ENCODE measurements at regions not wholly inside any gene's neighbourhood (a gene's known extent, or its start where the extent isn't known, plus 50 kb on each side); places are given as distances from the start of the nearest gene placed in this dataset.
"Not testable (repeated sequence)": the region's sequence is repeated elsewhere in the genome, so short reads cannot be mapped to it uniquely, and the experiment has no call there.

GRCh38 chr18:68427951-68428401 is 286.9 kb downstream of the TMX3 start:
- no peak for DNase-seq

- DNase-seq: no peak
Measured at GRCh38 chr18:68426731-68427315, 288.1 kb downstream of the TMX3 start.

GRCh38 chr18:68418881-68419280 is 296.0 kb downstream of the TMX3 start:
- no peak for DNase-seq

GRCh38 chr18:68418226-68418868 is 296.6 kb downstream of the TMX3 start:
- no peak for DNase-seq

- no peak for DNase-seq
Measured at GRCh38 chr18:68417826-68418225, 297.1 kb downstream of the TMX3 start.

- no peak for DNase-seq
Measured at GRCh38 chr18:68417166-68417799, 297.6 kb downstream of the TMX3 start.

GRCh38 chr18:68414407-68414806 is 300.5 kb downstream of the TMX3 start:
- DNase-seq: no peak

GRCh38 chr18:68409576-68409975 is 305.3 kb downstream of the TMX3 start:
- no peak for DNase-seq

- DNase-seq: no peak
Measured at GRCh38 chr18:68406761-68407160, 308.1 kb downstream of the TMX3 start.

- DNase-seq: no peak
Measured at GRCh38 chr18:68402784-68403183, 312.1 kb downstream of the TMX3 start.

GRCh38 chr18:68400889-68401288 is 314.0 kb downstream of the TMX3 start:
- no peak for DNase-seq

- no peak for DNase-seq
Measured at GRCh38 chr18:68399721-68400120, 315.2 kb downstream of the TMX3 start.

GRCh38 chr18:68397241-68398035 is 317.5 kb downstream of the TMX3 start:
- no peak for DNase-seq

GRCh38 chr18:68394705-68395104 is 320.2 kb downstream of the TMX3 start:
- no peak for DNase-seq

- DNase-seq: no peak
Measured at GRCh38 chr18:68391801-68392200, 323.1 kb downstream of the TMX3 start.

- no peak for DNase-seq
Measured at GRCh38 chr18:68387246-68387645, 327.7 kb downstream of the TMX3 start.

GRCh38 chr18:68383979-68384378 is 330.9 kb downstream of the TMX3 start:
- not testable (repeated sequence) for DNase-seq

- DNase-seq: no peak
Measured at GRCh38 chr18:68376926-68377325, 338.0 kb downstream of the TMX3 start.

- no peak for DNase-seq
Measured at GRCh38 chr18:68362907-68363306, 352.0 kb downstream of the TMX3 start.

- DNase-seq: no peak
Measured at GRCh38 chr18:68355637-68356036, 359.3 kb downstream of the TMX3 start.

GRCh38 chr18:68354176-68354575 is 360.7 kb downstream of the TMX3 start:
- DNase-seq: no peak

- no peak for DNase-seq
Measured at GRCh38 chr18:68342039-68342659, 372.8 kb downstream of the TMX3 start.

- no peak for DNase-seq
Measured at GRCh38 chr18:68340606-68341005, 374.3 kb downstream of the TMX3 start.
